ENCODE measurements at regions not wholly inside any gene's neighbourhood (a gene's known extent, or its start where the extent isn't known, plus 50 kb on each side); places are given as distances from the start of the nearest gene placed in this dataset.

GRCh38 chr10:43958964-43959363 lies 310.3 kb upstream of the ZNF32 start:
- Histone ChIP-seq H3K27me3 (ENCODE audit: control insufficient read depth, insufficient read depth, low read length) (no peaks in the 10 kb centered on the region), H3K36me3 (ENCODE audit: control insufficient read depth, insufficient read depth, low read length) (no peaks in the 10 kb centered on the region), H3K4me3 (ENCODE audit: low read depth, low read length) (no peak overlapping the region)
- no peak for TF ChIP-seq CTCF (IDR thresholded peaks at IDR 0.05; ENCODE audit: insufficient read depth, low read depth, low read length)
- no peak for DNase-seq (ENCODE audit: low read depth)
- ChIA-PET POLR2A (no interaction called here), CTCF (interaction anchor here (2.0 kb wide), 1 partner anchor 269 kb away, joined by 6 read pairs; no protein-coding TSS in a partner anchor)

- no peaks in the 10 kb centered on the region for H3K36me3 ChIP-seq (ENCODE audit: control insufficient read depth, insufficient read depth, low read length)
- DNase-seq (ENCODE audit: low read depth), result no peak
- ChIA-PET CTCF (interaction anchor here (2.0 kb wide), 1 partner anchor 268 kb away, joined by 6 read pairs; no protein-coding TSS in a partner anchor), POLR2A (no interaction called here)
- H3K27me3 ChIP-seq (ENCODE audit: control insufficient read depth, insufficient read depth, low read length), result no peaks in the 10 kb centered on the region
- no peak for TF ChIP-seq CTCF (IDR thresholded peaks at IDR 0.05; ENCODE audit: insufficient read depth, low read depth, low read length)
- H3K4me3 ChIP-seq (ENCODE audit: low read depth, low read length), result no peak overlapping the region
These were observed 309.4 kb upstream of the ZNF32 start for GRCh38 chr10:43958071-43958432.

GRCh38 chr10:43957267-43958070 lies 308.8 kb upstream of the ZNF32 start:
- TF ChIP-seq CTCF (IDR thresholded peaks at IDR 0.05; ENCODE audit: insufficient read depth, low read depth, low read length), result no peak
- POLR2A ChIA-PET, result no interaction called here
- CTCF ChIA-PET, result no interaction called here
- no peak overlapping the region for H3K4me3 ChIP-seq (ENCODE audit: low read depth, low read length)
- H3K27me3 ChIP-seq (ENCODE audit: control insufficient read depth, insufficient read depth, low read length), result no peaks in the 10 kb centered on the region
- H3K36me3 ChIP-seq (ENCODE audit: control insufficient read depth, insufficient read depth, low read length), result no peaks in the 10 kb centered on the region
- no peak for DNase-seq (ENCODE audit: low read depth)

- POLR2A ChIA-PET, result no interaction called here
- no peak overlapping the region for H3K4me3 ChIP-seq (ENCODE audit: low read depth, low read length)
- TF ChIP-seq CTCF (IDR thresholded peaks at IDR 0.05; ENCODE audit: insufficient read depth, low read depth, low read length), result no peak
- H3K36me3 ChIP-seq (ENCODE audit: control insufficient read depth, insufficient read depth, low read length), result no peaks in the 10 kb centered on the region
- CTCF ChIA-PET, result interaction anchor here (1.5 kb wide), 1 partner anchor 39 kb away, joined by 3 read pairs; no protein-coding TSS in a partner anchor
- DNase-seq (ENCODE audit: low read depth), result no peak
- H3K27me3 ChIP-seq (ENCODE audit: control insufficient read depth, insufficient read depth, low read length), result no peaks in the 10 kb centered on the region
These were observed 307.3 kb upstream of the ZNF32 start for GRCh38 chr10:43955978-43956377.

- H3K36me3 ChIP-seq (ENCODE audit: control insufficient read depth, insufficient read depth, low read length), result no peaks in the 10 kb centered on the region
- TF ChIP-seq CTCF (IDR thresholded peaks at IDR 0.05; ENCODE audit: insufficient read depth, low read depth, low read length), result no peak
- POLR2A ChIA-PET, result no interaction called here
- H3K4me3 ChIP-seq (ENCODE audit: low read depth, low read length), result no peak overlapping the region
- no peaks in the 10 kb centered on the region for H3K27me3 ChIP-seq (ENCODE audit: control insufficient read depth, insufficient read depth, low read length)
- no peak for DNase-seq (ENCODE audit: low read depth)
- CTCF ChIA-PET, result interaction anchor here (1.5 to 2.2 kb wide), 2 partner anchors 13 to 38 kb away, joined by 3 to 8 read pairs; no protein-coding TSS in a partner anchor
These were observed 306.4 kb upstream of the ZNF32 start for GRCh38 chr10:43955002-43955596.
